Endothelial cell of umbilical vein (primary cell): ENCODE measurements at regions not wholly inside any gene's neighbourhood (a gene's known extent, or its start where the extent isn't known, plus 50 kb on each side); places are given as distances from the start of the nearest gene placed in this dataset.

Source experiments
- BruUV-seq: library from RNA; stranded (reverse); fragments of 400-500 nt; replicated peaks from 2 replicates; lab custom pipeline; 2021; lab: Mats Ljungman, UMichigan
- CTCF ChIA-PET: fragments of 300-600, 350-600 bp; sonication (Branson Sonifier 250); formaldehyde crosslinking; loops from one replicate; lab custom pipeline; 2021; ENCODE audit warnings: antibody characterized with exemption, inconsistent platforms; lab: Charles Lee
- POLR2A ChIA-PET: fragments of 300-600, 350-600 bp; sonication (Branson Sonifier 250); formaldehyde crosslinking; loops from one replicate; lab custom pipeline; 2021; ENCODE audit warnings: antibody characterized with exemption, inconsistent platforms; lab: Charles Lee
- DNase-seq: peaks from one replicate; pipeline ENCODE4 v3.0.0-alpha.2; 2011; ENCODE audit warnings: low read depth, low spot score
- FAIRE-seq: peaks from 2 replicates; lab custom pipeline; 2011; peaks lifted over from hg19 to GRCh38; lab: Jason Lieb, UNC
- H2AFZ ChIP-seq: 2 replicates; pipeline ENCODE4 v1.6.0; 2012; ENCODE audit warnings: low read depth, low read length, control low read depth, inconsistent platforms
- H3K27ac ChIP-seq: 2 replicates; pipeline ENCODE4 v1.5.1; 2011; ENCODE audit warnings: low read depth, mild to moderate bottlenecking, control low read depth, low read length, moderate library complexity; ENCODE audit not compliant: insufficient read depth
- H3K27me3 ChIP-seq, 2 experiments: 2 replicates each; pipeline versions ENCODE4 v1.6.0 to v1.6.1; 2011; ENCODE audit warnings: low read length in 2 of 2, mixed read lengths in 1 of 2; ENCODE audit not compliant: control insufficient read depth in 2 of 2, insufficient read depth in 2 of 2
- H3K36me3 ChIP-seq, 2 experiments: 2 replicates in 1 of 2; 3 replicates in 1 of 2; pipeline ENCODE4 v1.5.1; 2011; ENCODE audit warnings: low read length in 2 of 2, mild to moderate bottlenecking in 1 of 2, moderate library complexity in 1 of 2; ENCODE audit not compliant: control insufficient read depth in 2 of 2, insufficient read depth in 2 of 2; ENCODE audit errors: extremely low read depth in 1 of 2
- H3K4me1 ChIP-seq: 3 replicates; pipeline ENCODE4 v1.5.1; 2011; ENCODE audit warnings: mild to moderate bottlenecking, low read length; ENCODE audit not compliant: control insufficient read depth, insufficient read depth; ENCODE audit errors: extremely low read depth
- H3K4me2 ChIP-seq: 2 replicates; pipeline ENCODE4 v1.6.1; 2011; ENCODE audit warnings: low read length, control low read depth, mixed read lengths; ENCODE audit not compliant: insufficient read depth
- H3K4me3 ChIP-seq, 3 experiments: fragments of 200-600 bp in 1 of 3; sonication (generic), shearing (Covaris generic) in 1 of 3; replicated peaks in 1 of 3; 2 replicates each; pipeline ENCODE4 v1.5.1; 2011 to 2016; ENCODE audit warnings: control low read depth in 3 of 3, low read length in 3 of 3, mild to moderate bottlenecking in 2 of 3, inconsistent platforms in 1 of 3, low read depth in 1 of 3, moderate library complexity in 1 of 3; ENCODE audit not compliant: insufficient read depth in 1 of 3
- H3K79me2 ChIP-seq: 2 replicates; pipeline ENCODE4 v1.6.0; 2012; ENCODE audit warnings: low read length, inconsistent platforms; ENCODE audit not compliant: control insufficient read depth, insufficient read depth
- H3K9ac ChIP-seq: replicated peaks from 2 replicates; pipeline ENCODE3; 2011; ENCODE audit warnings: low read length, control low read depth; ENCODE audit not compliant: insufficient read depth; ENCODE audit errors: extremely low read depth
- H3K9me1 ChIP-seq: replicated peaks from 3 replicates; pipeline ENCODE4 v1.6.0; 2011; ENCODE audit warnings: mild to moderate bottlenecking, low read length; ENCODE audit not compliant: control insufficient read depth, insufficient read depth; ENCODE audit errors: extremely low read depth
- H3K9me3 ChIP-seq: replicated peaks from 2 replicates; pipeline ENCODE4 v1.5.1; 2012; ENCODE audit warnings: low read length, inconsistent platforms; ENCODE audit not compliant: control insufficient read depth, insufficient read depth
- H4K20me1 ChIP-seq: replicated peaks from 2 replicates; pipeline ENCODE3; 2011; ENCODE audit warnings: mild to moderate bottlenecking, low read length; ENCODE audit not compliant: control insufficient read depth, insufficient read depth; ENCODE audit errors: extremely low read depth
- CTCF ChIP-seq, 2 donors: IDR thresholded peaks; 1 replicate in 1 of 2; 2 replicates in 1 of 2; pipeline ENCODE4 v1.5.1; 2011; ENCODE audit warnings: low read length in 2 of 2, mild to moderate bottlenecking in 2 of 2, moderate library complexity in 2 of 2, control low read depth in 1 of 2, inconsistent platforms in 1 of 2, low read depth in 1 of 2; ENCODE audit not compliant: insufficient read depth in 1 of 2; ENCODE audit errors: extremely low read depth in 1 of 2
- EZH2 ChIP-seq: IDR thresholded peaks from 2 replicates; pipeline ENCODE4 v1.6.1; 2012; ENCODE audit warnings: borderline replicate concordance, low read depth, mild to moderate bottlenecking, moderate library complexity, low read length, inconsistent platforms; ENCODE audit not compliant: severe bottlenecking
- FOS ChIP-seq: IDR thresholded peaks from 2 replicates; pipeline ENCODE4 v1.6.1; 2011; ENCODE audit warnings: mild to moderate bottlenecking, low read length, moderate library complexity, borderline replicate concordance; ENCODE audit not compliant: insufficient read depth
- GATA2 ChIP-seq: IDR thresholded peaks from 2 replicates; pipeline ENCODE4 v1.7.0; 2011; ENCODE audit warnings: low read depth, mild to moderate bottlenecking, moderate library complexity, mixed read lengths, low read length; ENCODE audit not compliant: insufficient read length, insufficient read depth
- JUN ChIP-seq: IDR thresholded peaks from 2 replicates; pipeline ENCODE4 v1.6.1; 2011; ENCODE audit warnings: borderline replicate concordance, low read depth; ENCODE audit not compliant: insufficient read length, insufficient read depth
- MAX ChIP-seq: IDR thresholded peaks from 2 replicates; pipeline ENCODE4 v1.6.1; 2011; ENCODE audit not compliant: insufficient read depth, insufficient read length
- MYC ChIP-seq: IDR thresholded peaks from one replicate; pipeline ENCODE4 v1.6.1; 2011; ENCODE audit warnings: mild to moderate bottlenecking, low read depth, low read length
- POLR2A ChIP-seq: IDR thresholded peaks from 2 replicates; pipeline ENCODE4 v1.6.1; 2012; ENCODE audit warnings: low read depth, mild to moderate bottlenecking, control low read depth, low read length
- POLR2AphosphoS5 ChIP-seq: IDR thresholded peaks from 2 replicates; pipeline ENCODE4 v1.6.1; 2012; ENCODE audit warnings: low read depth, mild to moderate bottlenecking, control low read depth, low read length, moderate library complexity; ENCODE audit not compliant: insufficient read depth
- dilution Hi-C: fragments of 300-500 bp; cut with MboI; formaldehyde crosslinking; loops from one replicate; pipeline ENCODE4 v1.15.0; 2019; ENCODE audit warnings: low sequenced_read_pairs; ENCODE audit not compliant: extremely low pct_ligation_motif_present
- intact Hi-C: fragments of 100-400 bp; cut with micrococcal nuclease; formaldehyde crosslinking; loops from one replicate; pipeline ENCODE4 v1.10.0; 2022

- POLR2A ChIA-PET = no interaction called here
- no peak overlapping the region for H2AFZ ChIP-seq
- no peak for FAIRE-seq
- H3K4me2 ChIP-seq = no peak overlapping the region
- H3K9me1 ChIP-seq = no peaks in the 10 kb centered on the region
- H4K20me1 ChIP-seq = no peaks in the 10 kb centered on the region
- no peaks in the 10 kb centered on the region for H3K4me1 ChIP-seq
- no peaks in the 10 kb centered on the region for H3K9me3 ChIP-seq
- dilution Hi-C loops (no loop called here), intact Hi-C loops (no loop called here)
- no peak overlapping the region for H3K9ac ChIP-seq
- no TSS peak for BruUV-seq
- no peaks in the 10 kb centered on the region for H3K79me2 ChIP-seq
- H3K27me3 ChIP-seq = no peaks in the 10 kb centered on the region
- TF ChIP-seq POLR2AphosphoS5 (no peak), POLR2A (no peak), MYC (no peak), JUN (no peak), CTCF (IDR thresholded peaks at IDR 0.05; ENCODE audit: extremely low read depth in 1 of 2, insufficient read depth in 1 of 2, low read depth in 1 of 2, low read length in 2 of 2) (no peak), GATA2 (no peak), EZH2 (no peak), FOS (no peak), MAX (no peak)
- no peak overlapping the region for H3K4me3 ChIP-seq
- CTCF ChIA-PET = no interaction called here
- H3K27ac ChIP-seq = no peak overlapping the region
- H3K36me3 ChIP-seq = no peaks in the 10 kb centered on the region
- no peak for DNase-seq
These were observed 427.7 kb downstream of the METTL4 start for GRCh38 chr18:2143636-2144035.
